Breast epithelium (tissue), 3 donors: ENCODE measurements at regions not wholly inside any gene's neighbourhood (a gene's known extent, or its start where the extent isn't known, plus 50 kb on each side); places are given as distances from the start of the nearest gene placed in this dataset.

ENCODE experiments used
- CTCF ChIP-seq, 3 donors: fragments of 450-650 bp; IDR thresholded peaks; one replicate each; pipeline ENCODE4 v1.5.1; 2016 to 2017; ENCODE audit warnings: antibody characterized with exemption in 3 of 3, mild to moderate bottlenecking in 3 of 3, moderate library complexity in 3 of 3
- POLR2A ChIP-seq: fragments of 450-650 bp; IDR thresholded peaks from one replicate; pipeline ENCODE4 v1.6.1; 2016; ENCODE audit warnings: antibody characterized with exemption, mild to moderate bottlenecking, moderate library complexity
- POLR2AphosphoS5 ChIP-seq, 3 donors: sonication (generic); formaldehyde crosslinking; IDR thresholded peaks; one replicate each; pipeline ENCODE4 v1.6.1; 2017; ENCODE audit warnings: antibody characterized with exemption in 3 of 3

DNA sequence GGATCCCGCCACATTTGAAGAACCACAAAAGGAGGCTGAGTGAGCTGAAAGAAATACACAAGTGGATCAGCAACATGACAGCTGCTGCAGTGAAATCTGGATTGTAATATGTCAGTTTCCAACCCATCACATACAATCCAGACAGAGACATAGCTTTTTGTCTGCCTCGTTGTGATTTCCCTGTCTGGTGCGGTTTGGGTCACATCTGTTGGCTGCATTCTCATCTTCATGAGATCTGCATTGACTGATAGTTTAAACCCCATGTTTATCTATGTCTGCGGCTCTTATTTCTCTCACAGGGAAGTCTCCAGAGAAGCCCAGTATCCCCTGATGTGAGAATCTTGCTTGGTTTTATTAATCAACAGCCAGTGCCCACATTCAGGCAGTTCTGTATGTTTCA, 403.1 kb upstream of the ZNF608 start:
- TF ChIP-seq CTCF (IDR thresholded peaks at IDR 0.05) = no peak
- TF ChIP-seq POLR2A = no peak
- no peak for TF ChIP-seq POLR2AphosphoS5 (IDR thresholded peaks at IDR 0.05)
